Glutamatergic neuron (in vitro differentiated cells): ENCODE measurements at regions not wholly inside any gene's neighbourhood (a gene's known extent, or its start where the extent isn't known, plus 50 kb on each side); places are given as distances from the start of the nearest gene placed in this dataset.

ENCODE experiments used
- DNase-seq: peaks from one replicate; pipeline ENCODE4 v3.0.0; 2022
- H3K27ac Mint-ChIP-seq: one replicate; pipeline ENCODE4 v1.8.0; 2020; ENCODE audit warnings: mild to moderate bottlenecking, mixed read lengths, inconsistent platforms; ENCODE audit not compliant: unreplicated experiment
- H3K27me3 Mint-ChIP-seq: one replicate; pipeline ENCODE4 v1.8.0; 2020; ENCODE audit warnings: mild to moderate bottlenecking, moderate library complexity, mixed read lengths, inconsistent platforms; ENCODE audit not compliant: unreplicated experiment
- H3K36me3 Mint-ChIP-seq: one replicate; pipeline ENCODE4 v1.8.0; 2020; ENCODE audit warnings: mild to moderate bottlenecking, mixed read lengths, inconsistent platforms; ENCODE audit not compliant: unreplicated experiment
- H3K4me1 Mint-ChIP-seq: one replicate; pipeline ENCODE4 v1.8.0; 2020; ENCODE audit warnings: mild to moderate bottlenecking, low read depth, mixed read lengths, inconsistent platforms; ENCODE audit not compliant: unreplicated experiment
- H3K4me3 Mint-ChIP-seq: one replicate; pipeline ENCODE4 v1.8.0; 2020; ENCODE audit warnings: mild to moderate bottlenecking, mixed read lengths, inconsistent platforms; ENCODE audit not compliant: unreplicated experiment
- H3K9me3 Mint-ChIP-seq: one replicate; pipeline ENCODE4 v1.8.0; 2020; ENCODE audit warnings: mild to moderate bottlenecking, moderate library complexity, mixed read lengths, inconsistent platforms; ENCODE audit not compliant: unreplicated experiment
- CTCF ChIP-seq: fragments of 200-600 bp; sonication (generic); IDR thresholded peaks from one replicate; pipeline ENCODE4 v1.5.0; 2021; ENCODE audit not compliant: partially characterized antibody, unreplicated experiment

- DNase-seq, result no peak
- H3K4me1 Mint-ChIP-seq, result no peaks in the 10 kb centered on the region
- no peaks in the 10 kb centered on the region for H3K36me3 Mint-ChIP-seq
Observed at GRCh38 chrX:7270933-7271332, 123.0 kb upstream of the PUDP start.

GRCh38 chrX:7269991-7270390 is 122.0 kb upstream of the PUDP start:
- Mint-ChIP-seq H3K4me1 (no peaks in the 10 kb centered on the region), H3K27ac (no peak overlapping the region), H3K27me3 (no peaks in the 10 kb centered on the region), H3K4me3 (no peak overlapping the region), H3K9me3 (no peaks in the 10 kb centered on the region), H3K36me3 (no peaks in the 10 kb centered on the region)
- no peak for DNase-seq
- TF ChIP-seq CTCF, result no peak

More at GRCh38 chrX:7270933-7271332, 123.0 kb upstream of the PUDP start:
- Mint-ChIP-seq H3K9me3 (no peaks in the 10 kb centered on the region), H3K27ac (no peak overlapping the region), H3K4me3 (no peak overlapping the region), H3K27me3 (no peaks in the 10 kb centered on the region)
- TF ChIP-seq CTCF, result no peak

- DNase-seq, result no peak
- no peaks in the 10 kb centered on the region for H3K36me3 Mint-ChIP-seq
- H3K9me3 Mint-ChIP-seq, result no peaks in the 10 kb centered on the region
- no peak overlapping the region for H3K27ac Mint-ChIP-seq
- H3K27me3 Mint-ChIP-seq, result no peaks in the 10 kb centered on the region
- H3K4me1 Mint-ChIP-seq, result no peaks in the 10 kb centered on the region
- no peak overlapping the region for H3K4me3 Mint-ChIP-seq
- no peak for TF ChIP-seq CTCF
Observed at GRCh38 chrX:7269589-7269988, 121.6 kb upstream of the PUDP start.

- no peak for TF ChIP-seq CTCF
- Mint-ChIP-seq H3K36me3 (no peaks in the 10 kb centered on the region), H3K4me3 (no peak overlapping the region), H3K27me3 (no peaks in the 10 kb centered on the region), H3K4me1 (no peaks in the 10 kb centered on the region), H3K9me3 (no peaks in the 10 kb centered on the region), H3K27ac (no peak overlapping the region)
- no peak for DNase-seq
Observed at GRCh38 chrX:7266288-7266687, 118.3 kb upstream of the PUDP start.

GRCh38 chrX:7264399-7264798 is 116.4 kb upstream of the PUDP start:
- Mint-ChIP-seq H3K27me3 (no peaks in the 10 kb centered on the region), H3K4me1 (no peaks in the 10 kb centered on the region), H3K27ac (no peak overlapping the region), H3K36me3 (no peaks in the 10 kb centered on the region), H3K9me3 (no peaks in the 10 kb centered on the region), H3K4me3 (no peak overlapping the region)
- no peak for TF ChIP-seq CTCF
- no peak for DNase-seq
